ENCODE measurements at regions not wholly inside any gene's neighbourhood (a gene's known extent, or its start where the extent isn't known, plus 50 kb on each side); places are given as distances from the start of the nearest gene placed in this dataset.

DNA sequence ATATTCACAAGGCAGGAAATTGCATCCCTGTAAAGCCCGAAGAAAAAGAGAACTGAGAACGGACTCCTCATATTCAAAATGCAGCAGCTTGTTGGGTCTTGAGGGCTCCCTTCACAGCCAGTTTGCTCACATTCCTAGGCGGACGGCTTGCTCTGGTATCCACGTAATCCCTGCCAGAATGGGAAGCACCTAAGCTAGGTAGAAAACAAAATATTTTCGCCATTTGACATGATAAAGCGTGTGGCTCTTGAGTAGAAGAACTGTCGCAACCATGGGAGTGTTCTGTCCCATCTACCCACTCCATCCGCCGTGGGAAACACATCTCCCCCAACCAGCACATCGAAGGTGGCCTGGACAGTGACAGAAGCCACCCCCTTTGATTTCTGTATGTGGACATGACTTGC is 183.1 kb downstream of the GAS1 start:
- no peak for DNase-seq (ENCODE audit: low read depth)

DNA sequence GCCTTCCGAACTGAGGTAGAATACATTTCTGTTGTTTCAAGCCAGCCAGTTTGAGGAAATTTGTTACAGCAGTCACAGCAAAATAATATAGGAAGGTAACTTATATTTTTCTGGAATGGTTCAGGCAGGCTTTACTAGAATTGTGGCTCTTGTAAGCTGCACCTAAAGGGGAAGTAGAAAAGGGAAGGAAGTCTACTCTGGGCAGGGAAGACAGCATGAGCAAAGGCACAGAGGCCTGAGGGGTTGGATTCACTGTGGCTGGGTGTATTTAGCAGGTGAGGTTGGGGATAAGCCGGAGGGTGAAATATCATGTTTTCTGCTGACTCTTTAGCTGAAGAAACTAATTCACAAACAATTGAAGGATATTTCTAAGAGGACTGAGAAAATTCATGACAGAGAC is 183.5 kb downstream of the GAS1 start:
- no peak for DNase-seq (ENCODE audit: low read depth)

DNA sequence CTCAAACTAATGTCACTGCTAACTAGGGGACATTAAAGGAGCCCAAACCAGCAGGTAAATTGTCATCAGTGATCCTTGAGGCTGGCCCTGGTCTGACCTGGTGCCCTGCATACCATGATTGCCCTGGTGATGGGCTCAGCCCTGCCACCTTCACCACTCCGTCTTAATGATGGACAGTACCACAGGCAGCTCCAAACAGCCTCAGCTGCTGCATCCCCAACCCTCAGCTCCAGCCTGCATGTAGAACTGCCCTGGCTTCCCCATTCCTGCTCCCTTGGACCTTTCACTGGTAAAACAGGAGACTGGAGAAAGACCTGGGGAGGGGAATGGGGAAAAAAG is 190.0 kb downstream of the GAS1 start:
- no peak for DNase-seq (ENCODE audit: low read depth)

DNA sequence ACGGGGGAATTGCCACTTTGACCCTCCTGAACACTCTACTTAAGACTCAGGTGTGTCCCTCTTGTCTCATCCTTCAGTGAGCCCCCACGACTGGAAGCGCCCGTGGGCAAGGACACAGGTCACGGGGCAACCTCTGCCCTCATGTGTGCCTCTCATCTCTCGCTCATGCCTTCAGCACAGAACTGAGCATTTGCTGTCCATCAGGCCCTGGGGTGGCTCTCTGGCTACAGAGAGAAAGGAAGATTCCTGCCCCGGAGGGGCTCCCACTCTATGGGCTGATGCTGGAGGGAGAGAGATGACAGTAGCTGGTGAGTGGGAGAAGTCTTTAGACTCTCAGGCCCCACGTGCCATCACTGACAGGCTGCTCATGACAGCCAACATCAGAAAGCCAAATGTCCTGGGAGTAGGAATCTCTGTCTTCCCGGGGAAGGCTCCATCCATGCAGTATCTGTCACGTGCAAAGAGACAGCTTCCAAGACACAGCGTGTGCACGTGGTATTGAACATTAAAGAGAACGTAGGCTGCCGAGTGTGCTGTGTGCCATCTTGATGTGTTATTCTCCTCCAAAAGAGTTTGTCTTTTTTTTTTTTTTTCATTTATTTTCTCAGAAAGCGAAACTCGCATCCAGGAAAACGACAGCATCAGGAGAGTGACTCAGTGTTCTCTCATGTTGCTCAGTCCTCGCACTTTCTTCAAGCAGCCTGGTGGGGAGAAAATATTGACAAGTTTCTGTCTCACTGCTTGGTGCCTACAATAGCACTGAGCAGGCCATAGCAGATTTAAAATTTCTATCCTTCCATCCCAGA is 190.5 kb downstream of the GAS1 start:
- no peak for DNase-seq (ENCODE audit: low read depth)

DNA sequence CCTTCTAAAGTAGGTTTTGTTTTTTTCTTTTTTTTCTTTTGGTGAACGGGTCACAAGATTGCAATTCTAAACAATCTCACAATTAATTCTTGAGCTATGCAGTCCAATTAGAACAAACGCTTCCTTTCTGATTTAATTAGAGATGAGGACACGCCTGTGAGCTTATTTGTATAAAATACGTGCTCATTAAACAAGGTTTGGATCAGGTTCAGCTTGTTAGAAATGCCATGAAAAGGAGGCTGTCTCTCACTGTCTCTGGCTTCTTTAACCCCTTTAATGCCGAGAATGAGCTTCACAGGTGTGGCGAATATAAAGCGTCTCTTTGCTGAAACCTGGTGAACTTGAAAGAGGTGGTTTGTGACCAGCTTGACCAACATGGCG is 191.8 kb downstream of the GAS1 start:
- no peak for DNase-seq (ENCODE audit: low read depth)

DNA sequence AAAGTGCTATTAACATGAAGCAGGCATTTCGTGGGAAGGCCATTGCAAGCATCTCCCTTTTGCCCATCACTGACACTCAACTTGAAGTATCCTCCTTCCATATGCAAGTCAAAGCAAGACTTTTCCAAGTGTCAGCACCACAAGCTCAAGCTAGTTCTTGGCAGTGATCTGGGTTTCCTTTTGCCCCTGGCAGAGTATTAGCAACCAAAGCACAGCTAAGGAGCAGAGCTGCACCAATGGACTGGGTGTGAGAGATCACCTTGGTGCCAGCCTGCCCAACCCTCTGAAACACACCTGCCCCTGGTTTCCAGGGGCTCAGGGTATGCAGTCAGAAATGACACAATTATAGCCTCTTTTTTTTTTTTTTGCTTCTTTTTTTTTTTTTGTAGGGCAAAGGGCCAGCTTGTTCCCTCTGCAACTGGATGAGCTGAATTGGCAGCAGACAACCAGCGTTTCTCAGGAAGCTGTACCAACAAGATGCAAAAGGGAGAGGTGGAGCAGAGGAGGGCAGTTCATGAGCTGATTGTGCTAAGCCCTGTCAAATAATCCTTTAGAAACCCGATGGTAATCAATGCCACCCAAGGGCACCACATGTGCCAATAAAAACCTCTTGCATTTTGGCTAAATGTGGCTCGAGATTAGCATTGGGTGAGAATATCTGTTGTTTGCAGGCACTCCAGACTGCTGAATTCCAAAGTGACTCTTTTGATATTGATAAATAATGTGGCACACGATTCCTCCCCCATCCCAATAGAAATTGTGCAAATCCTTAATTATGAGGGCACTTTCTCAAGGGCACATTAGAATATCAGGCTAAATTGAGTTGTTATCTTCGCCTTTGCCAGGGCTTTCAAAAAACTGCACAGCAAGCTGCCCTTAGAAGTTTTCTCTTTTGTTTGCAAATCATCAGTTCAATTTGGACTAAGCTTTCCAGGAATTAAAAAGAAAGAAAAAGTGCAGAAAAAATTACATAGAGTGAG is 192.4 kb downstream of the GAS1 start:
- no peak for DNase-seq (ENCODE audit: low read depth)

DNA sequence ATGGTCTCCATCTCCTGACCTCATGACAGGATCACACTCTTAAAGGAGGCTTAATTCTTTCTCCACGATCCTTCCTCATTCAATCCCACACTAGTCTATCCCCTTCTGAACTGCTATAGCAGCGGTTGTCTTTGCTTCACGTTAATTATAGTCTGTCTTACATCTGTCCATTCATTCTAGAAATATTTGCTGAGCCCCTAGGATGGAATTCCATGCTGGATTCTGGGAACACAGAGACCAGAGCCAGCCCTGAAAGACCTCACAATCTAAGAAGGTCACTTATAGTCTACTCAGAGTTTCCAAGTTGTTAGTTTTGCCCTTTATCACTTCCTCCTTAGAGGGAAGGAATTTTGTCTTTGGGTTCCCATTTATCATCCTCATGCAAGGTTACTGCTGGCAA is 193.5 kb downstream of the GAS1 start:
- peak; percentile 23 for DNase-seq (ENCODE audit: low read depth)

DNA sequence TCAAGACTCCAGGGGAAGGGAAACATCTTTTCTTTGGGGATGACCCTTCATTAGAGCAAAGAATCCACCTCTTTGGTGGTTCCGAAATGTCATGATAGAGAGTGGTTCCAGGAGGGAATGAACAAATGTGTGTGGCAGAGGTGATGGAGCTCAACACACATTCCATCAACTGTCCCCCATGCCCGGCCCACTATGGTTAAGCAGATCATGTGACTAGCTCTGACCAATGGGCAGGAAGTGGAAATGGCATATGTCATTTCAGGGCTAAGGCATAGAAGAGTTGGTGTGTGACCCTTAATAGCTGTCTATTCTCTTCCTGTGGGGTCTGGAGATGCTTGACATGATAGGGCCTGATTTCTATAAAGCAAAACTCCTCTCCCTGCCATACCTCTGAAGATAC is 194.6 kb downstream of the GAS1 start:
- no peak for DNase-seq (ENCODE audit: low read depth)

DNA sequence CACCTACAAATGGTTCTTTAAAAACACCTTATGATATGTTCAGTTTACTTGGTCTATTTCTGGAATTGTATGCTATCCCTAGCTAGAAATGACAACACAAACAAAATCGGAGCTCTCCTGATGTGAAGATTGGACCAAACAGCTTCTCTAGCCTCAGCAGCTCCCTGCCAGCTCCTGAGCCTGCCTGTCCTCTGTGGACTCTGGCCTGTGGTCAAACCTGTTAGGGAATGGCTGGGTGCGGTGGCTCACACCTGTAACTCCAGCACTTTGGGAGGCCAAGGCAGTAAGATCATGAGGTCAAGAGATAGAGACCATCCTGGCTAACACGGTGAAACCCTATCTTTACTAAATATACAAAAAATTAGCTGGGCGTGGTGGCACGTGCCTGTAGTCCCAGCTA is 195.3 kb downstream of the GAS1 start:
- DNase-seq (ENCODE audit: low read depth), result no peak

DNA sequence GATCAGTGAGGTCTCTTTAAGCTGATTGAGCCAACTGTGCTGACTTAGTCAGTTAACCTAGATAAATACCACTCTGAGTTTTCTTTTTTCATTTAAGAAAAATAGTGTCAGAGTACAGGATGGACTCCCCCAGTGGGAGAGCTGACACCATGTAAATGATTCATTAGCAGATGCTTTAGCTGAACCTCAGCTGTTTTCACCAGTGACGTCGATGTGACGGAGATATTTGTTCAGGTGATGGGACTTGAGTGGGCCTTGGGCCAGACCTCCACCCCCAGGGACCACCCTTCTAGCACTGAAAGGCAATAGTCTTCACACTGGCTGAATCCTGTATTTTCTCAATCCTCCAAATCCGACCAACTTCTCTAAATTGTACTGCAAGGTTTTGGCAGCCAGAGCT is 196.1 kb downstream of the GAS1 start:
- DNase-seq (ENCODE audit: low read depth), result no peak

DNA sequence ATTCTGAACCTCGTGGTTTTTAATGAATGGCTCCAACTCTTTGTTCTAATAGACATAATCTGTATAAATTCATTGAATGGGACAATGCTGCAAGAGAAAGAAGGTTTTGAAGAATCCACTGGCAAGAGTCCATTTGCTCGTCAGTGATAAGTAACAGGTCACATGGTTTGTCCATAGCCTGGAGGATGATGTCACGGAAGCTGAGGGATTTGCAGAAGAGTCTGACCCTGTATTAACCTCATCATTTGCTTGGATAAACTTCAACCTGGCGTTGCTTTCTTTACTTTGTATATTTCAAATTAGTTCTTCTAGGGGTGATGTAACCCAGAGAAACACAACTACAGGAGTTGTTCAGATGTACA is 197.4 kb downstream of the GAS1 start:
- peak; percentile 97 for DNase-seq (ENCODE audit: low read depth)

DNA sequence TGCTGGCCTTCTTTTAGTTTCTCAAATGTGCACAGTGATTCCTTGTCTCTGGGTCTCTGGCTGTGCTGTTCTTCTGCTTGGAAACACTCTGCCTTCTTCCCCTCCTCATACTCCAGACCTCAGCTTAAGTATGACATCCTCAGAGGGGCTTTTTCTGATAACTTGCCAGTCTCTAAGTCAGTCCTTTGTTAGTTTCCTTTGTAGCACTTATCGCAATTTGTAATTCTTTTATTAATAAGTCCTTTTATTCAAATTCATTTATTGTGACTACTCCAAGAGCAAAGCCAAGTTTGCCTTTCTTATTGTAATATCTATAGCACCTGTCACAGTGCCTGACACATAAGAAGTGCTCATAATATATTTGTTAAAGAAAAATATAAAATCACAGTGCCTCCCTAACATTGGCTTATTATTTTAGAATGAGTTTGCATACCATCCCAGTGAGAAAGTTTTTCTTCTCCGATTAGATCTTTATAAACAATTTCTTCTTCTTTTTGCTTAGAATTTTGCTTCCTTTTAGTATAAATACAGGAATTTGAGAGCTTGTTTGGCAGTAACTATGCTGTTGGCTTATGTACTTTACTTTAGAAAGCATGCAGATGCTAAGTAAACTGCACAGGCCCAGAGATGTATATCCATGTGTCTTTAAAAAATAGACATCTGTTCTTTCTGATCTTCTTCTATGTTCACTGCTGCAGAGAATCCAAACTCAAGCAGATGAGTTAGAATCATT is 198.0 kb downstream of the GAS1 start:
- DNase-seq (ENCODE audit: low read depth), result no peak

DNA sequence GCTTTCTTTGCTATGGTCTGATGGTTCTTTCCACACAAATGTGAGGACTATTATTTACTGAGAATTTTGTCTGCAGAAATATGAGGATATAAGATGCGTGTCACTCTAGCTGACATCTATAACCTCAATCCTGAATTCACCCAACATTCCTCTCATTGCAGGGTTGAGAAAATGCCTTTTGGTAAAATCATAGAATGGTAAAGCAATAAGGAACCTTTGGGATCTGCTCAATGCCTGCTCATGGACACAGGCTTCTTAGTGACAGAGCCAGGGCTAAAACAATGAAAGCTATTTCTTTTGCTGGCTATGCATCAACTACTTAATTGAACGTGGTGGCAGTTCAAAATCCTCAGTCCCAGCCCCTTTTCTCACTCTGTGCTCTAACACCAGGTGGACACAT is 199.6 kb downstream of the GAS1 start:
- DNase-seq (ENCODE audit: low read depth), result no peak

DNA sequence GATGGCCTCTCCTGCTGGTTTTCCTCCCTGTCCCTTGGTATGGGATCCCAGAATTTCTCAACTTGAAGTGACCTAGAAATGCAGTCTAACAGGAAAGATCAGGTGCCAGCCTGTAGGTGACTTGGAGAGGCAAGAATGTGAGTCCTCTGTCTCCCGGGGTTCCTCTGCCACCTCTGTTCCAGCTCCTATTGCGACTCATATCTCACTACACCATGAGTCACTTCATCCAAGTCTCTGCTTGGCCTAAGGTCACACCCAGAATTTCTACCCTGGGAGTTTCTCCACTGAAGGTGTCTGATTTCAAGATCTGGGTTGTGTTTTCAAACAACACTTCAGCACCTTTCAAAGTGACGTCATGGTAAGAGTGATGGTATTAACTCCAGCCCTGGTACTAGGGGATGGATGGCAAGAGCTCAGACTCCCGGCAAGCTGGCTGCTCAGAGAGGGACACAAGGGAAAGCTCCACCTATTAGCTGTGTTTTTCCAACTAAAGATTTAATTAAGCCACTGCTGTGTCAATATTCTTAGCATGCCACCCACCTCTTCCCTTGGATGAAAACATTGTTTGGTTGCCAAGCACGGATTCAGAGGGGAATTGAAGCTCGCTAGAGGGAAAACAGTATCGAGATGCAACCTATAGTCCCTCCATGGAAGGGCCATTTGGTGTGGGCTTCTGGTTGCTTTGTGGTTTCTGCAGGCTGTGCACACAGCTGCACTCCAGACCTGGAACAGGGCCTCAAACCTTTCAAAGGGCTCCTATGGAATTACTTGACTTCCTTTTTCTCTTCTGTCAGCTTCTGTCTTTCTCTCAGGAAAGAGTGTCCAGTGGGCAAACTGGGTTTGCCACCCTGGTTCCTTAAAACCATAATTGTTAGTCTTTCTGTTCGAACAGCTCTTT is 205.7 kb downstream of the GAS1 start:
- DNase-seq (ENCODE audit: low read depth), result peak; percentile 78

DNA sequence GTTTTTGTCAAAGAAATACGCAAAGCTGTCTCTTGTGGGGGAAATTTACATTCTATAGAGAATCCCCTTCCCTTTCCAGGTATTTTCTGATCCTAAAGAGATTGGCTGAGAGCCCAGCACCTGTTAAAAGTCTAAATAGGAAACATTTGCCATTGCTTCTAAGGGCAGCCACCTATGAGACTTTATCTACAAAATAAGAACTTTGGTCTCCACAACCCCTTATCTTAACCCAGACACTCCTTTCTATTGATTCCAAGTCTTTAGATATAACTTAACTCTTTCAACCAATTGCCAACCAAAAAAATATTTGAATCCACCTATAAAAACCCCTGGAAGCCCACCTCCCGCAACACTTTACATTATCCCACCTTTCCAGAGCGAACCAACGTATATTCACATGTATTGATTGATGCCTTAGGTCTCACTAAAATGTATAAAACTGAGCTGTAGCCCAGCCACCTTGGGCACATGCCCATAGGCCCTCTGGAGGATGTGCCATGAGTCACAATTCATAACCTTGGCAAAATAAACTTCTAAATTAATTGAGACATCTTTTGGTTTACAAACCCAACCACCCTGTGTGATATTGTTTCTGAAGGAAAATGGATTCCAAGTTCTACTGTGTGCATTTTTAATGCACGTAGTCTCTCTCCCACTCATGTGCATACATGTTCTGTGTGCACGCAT is 211.4 kb downstream of the GAS1 start:
- no peak for DNase-seq (ENCODE audit: low read depth)

DNA sequence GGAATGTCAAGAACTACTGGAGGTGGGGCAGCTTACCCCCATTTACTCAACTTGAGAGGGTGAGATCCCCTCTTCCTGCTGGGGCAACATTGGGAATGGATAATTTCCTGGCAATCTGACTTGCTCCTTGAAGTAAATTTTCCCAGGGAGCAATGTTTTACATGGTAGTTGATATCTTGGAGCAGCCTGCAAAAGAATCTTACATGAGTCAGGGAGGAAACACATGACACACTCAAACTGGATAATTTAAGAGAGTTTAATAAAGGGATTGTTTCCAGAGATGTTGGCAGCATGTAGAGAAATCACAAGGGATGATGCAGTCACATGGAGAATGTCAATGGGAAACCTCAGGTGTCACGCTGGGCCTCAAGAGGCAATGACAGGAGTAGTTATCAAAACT is 212.5 kb downstream of the GAS1 start:
- peak; percentile 75 for DNase-seq (ENCODE audit: low read depth)

DNA sequence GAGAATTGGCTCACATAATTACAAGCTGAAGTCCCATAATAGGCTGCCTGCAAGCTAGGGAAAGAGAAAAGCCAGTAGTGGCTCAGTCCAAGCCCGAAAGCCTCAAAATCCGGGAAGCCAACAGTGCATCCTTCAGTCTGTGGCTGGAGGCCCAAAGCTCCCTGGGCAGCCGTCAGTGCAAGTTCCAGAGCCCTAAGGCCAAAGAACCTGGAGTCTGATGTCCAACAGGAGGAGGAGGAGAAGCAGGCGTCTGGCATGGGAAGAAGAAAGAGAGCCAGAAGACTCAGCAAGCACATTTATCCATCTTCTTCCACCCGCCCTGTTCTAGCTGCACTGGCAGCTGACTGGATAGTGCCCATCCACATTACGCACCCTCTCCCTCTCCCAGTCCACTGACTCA is 213.4 kb downstream of the GAS1 start:
- DNase-seq (ENCODE audit: low read depth), result no peak

DNA sequence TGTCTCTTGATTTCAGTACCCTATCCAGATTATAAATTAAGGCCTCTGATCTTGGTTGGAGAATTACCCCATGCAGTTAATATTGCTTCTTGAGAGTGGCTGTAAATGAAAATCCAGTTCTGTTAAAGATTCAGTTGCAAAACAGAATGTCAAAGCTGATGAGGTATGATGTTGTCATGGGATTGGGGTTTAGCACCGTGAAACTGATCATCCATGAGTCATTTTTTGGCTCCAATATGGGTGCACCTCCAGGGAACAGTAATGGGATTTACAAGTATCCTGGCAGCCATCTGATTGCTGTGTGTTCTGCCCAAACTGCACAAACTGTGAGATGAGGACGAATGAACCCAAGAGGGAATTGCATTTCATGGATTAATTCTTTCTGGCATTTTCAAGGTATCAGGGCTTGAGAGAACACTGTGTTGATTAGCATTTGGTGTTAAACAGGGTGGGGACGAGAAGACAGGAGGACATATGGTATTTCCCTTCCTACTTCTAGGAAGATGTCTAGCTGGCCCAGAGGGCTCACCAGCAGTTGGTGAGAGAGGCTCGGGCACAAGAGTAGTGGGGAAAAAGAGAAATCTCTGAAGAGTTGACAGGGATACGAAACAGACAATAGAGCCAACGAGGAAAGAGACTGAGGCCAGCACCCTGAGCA is 214.7 kb downstream of the GAS1 start:
- peak; percentile 85 for DNase-seq (ENCODE audit: low read depth)

DNA sequence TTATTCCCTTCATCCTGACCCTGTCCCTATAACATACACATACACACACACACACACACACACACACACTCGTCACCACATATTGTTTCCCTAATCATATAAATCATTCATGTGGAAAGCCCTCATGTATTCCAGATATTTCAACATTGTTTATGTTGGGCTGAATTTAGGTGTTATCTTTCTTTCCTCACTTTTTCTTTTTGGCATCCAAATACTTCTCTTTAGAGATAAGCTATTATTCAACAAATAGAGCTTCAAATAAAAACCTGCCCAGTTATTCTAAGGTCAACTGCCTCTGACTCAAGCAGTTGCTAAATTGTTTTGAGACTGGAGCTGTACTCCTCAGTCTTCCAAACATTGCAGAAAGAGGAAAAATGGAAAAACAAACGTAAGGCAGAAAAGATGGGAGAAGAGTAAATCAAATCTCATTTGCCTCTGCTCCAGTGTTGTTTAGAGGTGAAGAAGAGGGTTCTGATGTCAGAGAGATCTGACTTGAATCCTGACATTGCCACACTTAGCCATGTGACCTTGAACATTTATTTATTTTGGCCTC is 215.7 kb downstream of the GAS1 start:
- DNase-seq (ENCODE audit: low read depth), result peak; percentile 97

Measured in amniotic epithelial cell (primary cell).